HCT116 (cell line): ENCODE measurements at regions not wholly inside any gene's neighbourhood (a gene's known extent, or its start where the extent isn't known, plus 50 kb on each side); places are given as distances from the start of the nearest gene placed in this dataset.

ENCODE experiments used
- ATF3 ChIP-seq: IDR thresholded peaks from 2 replicates; pipeline ENCODE4 v1.6.1; 2012
- EZH2 ChIP-seq: fragments of 200-600 bp; sonication (generic); IDR thresholded peaks from 2 replicates; pipeline ENCODE4 v1.6.1; 2017; ENCODE audit warnings: antibody characterized with exemption, mixed run types
- EZH2phosphoT487 ChIP-seq: fragments of 200-600 bp; IDR thresholded peaks from 2 replicates; pipeline ENCODE4 v1.6.1; 2018; ENCODE audit warnings: antibody characterized with exemption, borderline replicate concordance
- JUND ChIP-seq: IDR thresholded peaks from 2 replicates; pipeline ENCODE4 v1.6.1; 2012
- POLR2A ChIP-seq: IDR thresholded peaks from 2 replicates; pipeline ENCODE4 v1.7.0; 2011; ENCODE audit warnings: borderline replicate concordance; ENCODE audit not compliant: insufficient read depth, insufficient read length; ENCODE audit errors: extremely low read depth
- RAD21 ChIP-seq: IDR thresholded peaks from 2 replicates; pipeline ENCODE4 v1.6.1; 2012; ENCODE audit warnings: low read depth, mild to moderate bottlenecking
- REST ChIP-seq: IDR thresholded peaks from 2 replicates; pipeline ENCODE4 v1.6.1; 2012; ENCODE audit warnings: low read depth
- SRF ChIP-seq: IDR thresholded peaks from 2 replicates; pipeline ENCODE4 v1.6.1; 2012; ENCODE audit warnings: low read depth
- YY1 ChIP-seq: IDR thresholded peaks from 2 replicates; pipeline ENCODE4 v1.6.1; 2011; ENCODE audit warnings: low read length, low read depth, moderate library complexity, mild to moderate bottlenecking; ENCODE audit not compliant: insufficient replicate concordance; ENCODE audit errors: extremely low read depth
- ZNF274 ChIP-seq: fragments of 200-500 bp; sonication (Bioruptor generic); IDR thresholded peaks from 2 replicates; pipeline ENCODE4 v1.6.1; 2014; ENCODE audit warnings: mild to moderate bottlenecking, low read depth, low read length, inconsistent platforms
- TF ChIP-seq, protein P1 (sequence below), 3 experiments: fragments of 200-600 bp in 1 of 3; sonication (generic) in 1 of 3; IDR thresholded peaks in 2 of 3; conservative IDR thresholded peaks in 1 of 3; 2 replicates each; pipeline ENCODE4 v1.5.1; 2012 to 2017; ENCODE audit warnings: low read depth in 2 of 3, low read length in 2 of 3, antibody characterized with exemption in 1 of 3, borderline replicate concordance in 1 of 3, control low read depth in 1 of 3, mild to moderate bottlenecking in 1 of 3, mixed read lengths in 1 of 3, mixed run types in 1 of 3, moderate library complexity in 1 of 3; ENCODE audit not compliant: insufficient read depth in 1 of 3
- TF ChIP-seq, protein P2 (sequence below): IDR thresholded peaks from 2 replicates; pipeline ENCODE4 v1.6.1; 2012

DNA sequence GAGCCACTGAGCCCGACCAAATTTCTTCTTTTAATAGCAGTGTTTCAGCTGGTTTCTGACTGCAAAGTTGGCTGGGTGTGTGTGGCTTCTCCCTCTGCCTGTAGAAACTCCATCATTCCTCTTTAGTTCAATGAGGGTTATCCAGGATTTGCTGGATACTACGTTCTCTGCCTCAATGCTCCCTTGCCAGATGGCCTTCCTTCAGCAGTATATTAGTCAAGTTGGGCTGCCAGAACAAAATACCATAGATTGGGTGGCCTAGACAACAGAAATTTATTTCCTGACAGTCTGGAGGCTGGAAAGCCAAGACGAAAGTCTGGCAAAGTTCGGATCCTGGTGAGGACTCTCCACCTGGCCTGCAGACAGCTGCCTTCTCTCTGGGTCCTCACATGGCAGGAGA, 103.7 kb downstream of the NOG start:
- no peak for TF ChIP-seq POLR2A
- TF ChIP-seq, protein P1, sequence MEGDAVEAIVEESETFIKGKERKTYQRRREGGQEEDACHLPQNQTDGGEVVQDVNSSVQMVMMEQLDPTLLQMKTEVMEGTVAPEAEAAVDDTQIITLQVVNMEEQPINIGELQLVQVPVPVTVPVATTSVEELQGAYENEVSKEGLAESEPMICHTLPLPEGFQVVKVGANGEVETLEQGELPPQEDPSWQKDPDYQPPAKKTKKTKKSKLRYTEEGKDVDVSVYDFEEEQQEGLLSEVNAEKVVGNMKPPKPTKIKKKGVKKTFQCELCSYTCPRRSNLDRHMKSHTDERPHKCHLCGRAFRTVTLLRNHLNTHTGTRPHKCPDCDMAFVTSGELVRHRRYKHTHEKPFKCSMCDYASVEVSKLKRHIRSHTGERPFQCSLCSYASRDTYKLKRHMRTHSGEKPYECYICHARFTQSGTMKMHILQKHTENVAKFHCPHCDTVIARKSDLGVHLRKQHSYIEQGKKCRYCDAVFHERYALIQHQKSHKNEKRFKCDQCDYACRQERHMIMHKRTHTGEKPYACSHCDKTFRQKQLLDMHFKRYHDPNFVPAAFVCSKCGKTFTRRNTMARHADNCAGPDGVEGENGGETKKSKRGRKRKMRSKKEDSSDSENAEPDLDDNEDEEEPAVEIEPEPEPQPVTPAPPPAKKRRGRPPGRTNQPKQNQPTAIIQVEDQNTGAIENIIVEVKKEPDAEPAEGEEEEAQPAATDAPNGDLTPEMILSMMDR (IDR thresholded peaks at IDR 0.05 in 2 of 3, conservative IDR thresholded peaks at IDR 0.05 in 1 of 3; ENCODE audit: borderline replicate concordance in 1 of 3, insufficient read depth in 1 of 3, low read depth in 2 of 3, low read length in 2 of 3) = no peak
- no peak for TF ChIP-seq REST
- no peak for TF ChIP-seq ATF3
- TF ChIP-seq ZNF274 = no peak
- no peak for TF ChIP-seq RAD21
- no peak for TF ChIP-seq EZH2
- no peak for TF ChIP-seq YY1
- no peak for TF ChIP-seq EZH2phosphoT487
- TF ChIP-seq JUND = no peak
- TF ChIP-seq SRF = no peak
- TF ChIP-seq, protein P2, sequence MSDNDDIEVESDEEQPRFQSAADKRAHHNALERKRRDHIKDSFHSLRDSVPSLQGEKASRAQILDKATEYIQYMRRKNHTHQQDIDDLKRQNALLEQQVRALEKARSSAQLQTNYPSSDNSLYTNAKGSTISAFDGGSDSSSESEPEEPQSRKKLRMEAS = no peak
